GM12878 (cell line): ENCODE measurements at regions not wholly inside any gene's neighbourhood (a gene's known extent, or its start where the extent isn't known, plus 50 kb on each side); places are given as distances from the start of the nearest gene placed in this dataset.

Source experiments
- CHD2 ChIP-seq: IDR thresholded peaks from 2 replicates; pipeline ENCODE4 v1.6.1; 2011; ENCODE audit warnings: low read depth, low read length, improper control_type of control experiment, borderline replicate concordance
- HDAC2 ChIP-seq: fragments of 200-600 bp; sonication (generic); IDR thresholded peaks from 2 replicates; pipeline ENCODE4 v1.6.1; 2017
- HDGF ChIP-seq: fragments of 450-650 bp; IDR thresholded peaks from 2 replicates; pipeline ENCODE4 v1.6.1; 2016; ENCODE audit warnings: antibody characterized with exemption
- IKZF2 ChIP-seq, 2 experiments: fragments of 450-650 bp; IDR thresholded peaks; 2 replicates each; pipeline ENCODE4 v1.6.1; 2017; ENCODE audit warnings: mild to moderate bottlenecking in 2 of 2, moderate library complexity in 2 of 2
- MLLT1 ChIP-seq: fragments of 450-650 bp; IDR thresholded peaks from 2 replicates; pipeline ENCODE4 v1.6.1; 2016; ENCODE audit warnings: mild to moderate bottlenecking
- SMARCA5 ChIP-seq: fragments of 450-650 bp; IDR thresholded peaks from 2 replicates; pipeline ENCODE4 v1.6.1; 2017; ENCODE audit warnings: mild to moderate bottlenecking
- SMC3 ChIP-seq: IDR thresholded peaks from 2 replicates; pipeline ENCODE4 v1.6.1; 2011; ENCODE audit warnings: low read length, improper control_type of control experiment, borderline replicate concordance
- ZBED1 ChIP-seq: IDR thresholded peaks from 2 replicates; pipeline ENCODE4 v1.6.1; 2016; ENCODE audit warnings: borderline replicate concordance
- ZNF217 ChIP-seq: fragments of 450-650 bp; IDR thresholded peaks from 2 replicates; pipeline ENCODE4 v1.6.1; 2017; ENCODE audit warnings: antibody characterized with exemption, mild to moderate bottlenecking
- ZNF384 ChIP-seq: IDR thresholded peaks from 2 replicates; pipeline ENCODE4 v1.6.1; 2012; ENCODE audit warnings: low read depth, mild to moderate bottlenecking, low read length, improper control_type of control experiment, borderline replicate concordance
- TF ChIP-seq, protein P1 (sequence below): fragments of 450-650 bp; IDR thresholded peaks from 2 replicates; pipeline ENCODE4 v1.6.1; 2018; ENCODE audit warnings: borderline replicate concordance, mild to moderate bottlenecking; ENCODE audit not compliant: partially characterized antibody
- TF ChIP-seq, protein P2 (sequence below): fragments of 450-650 bp; IDR thresholded peaks from 2 replicates; pipeline ENCODE4 v1.6.1; 2017; ENCODE audit warnings: mild to moderate bottlenecking, moderate library complexity
- TF ChIP-seq, protein P3 (sequence below): IDR thresholded peaks from 2 replicates; pipeline ENCODE4 v1.6.1; 2011; ENCODE audit warnings: mild to moderate bottlenecking, low read depth, low read length, moderate library complexity; ENCODE audit not compliant: insufficient replicate concordance

- TF ChIP-seq SMARCA5 (peak; percentile 81), ZNF217 (peak; percentile 58; the same call in 1 of the 2 replicates), IKZF2 (IDR thresholded peaks at IDR 0.05) (no peak), CHD2 (no peak), ZNF384 (no peak), MLLT1 (0 out of 2 replicates have a peak, but pooled peaks have one; percentile 26), SMC3 (peak; percentile 70), HDAC2 (no peak), ZBED1 (no peak), HDGF (no peak)
- TF ChIP-seq, protein P1, sequence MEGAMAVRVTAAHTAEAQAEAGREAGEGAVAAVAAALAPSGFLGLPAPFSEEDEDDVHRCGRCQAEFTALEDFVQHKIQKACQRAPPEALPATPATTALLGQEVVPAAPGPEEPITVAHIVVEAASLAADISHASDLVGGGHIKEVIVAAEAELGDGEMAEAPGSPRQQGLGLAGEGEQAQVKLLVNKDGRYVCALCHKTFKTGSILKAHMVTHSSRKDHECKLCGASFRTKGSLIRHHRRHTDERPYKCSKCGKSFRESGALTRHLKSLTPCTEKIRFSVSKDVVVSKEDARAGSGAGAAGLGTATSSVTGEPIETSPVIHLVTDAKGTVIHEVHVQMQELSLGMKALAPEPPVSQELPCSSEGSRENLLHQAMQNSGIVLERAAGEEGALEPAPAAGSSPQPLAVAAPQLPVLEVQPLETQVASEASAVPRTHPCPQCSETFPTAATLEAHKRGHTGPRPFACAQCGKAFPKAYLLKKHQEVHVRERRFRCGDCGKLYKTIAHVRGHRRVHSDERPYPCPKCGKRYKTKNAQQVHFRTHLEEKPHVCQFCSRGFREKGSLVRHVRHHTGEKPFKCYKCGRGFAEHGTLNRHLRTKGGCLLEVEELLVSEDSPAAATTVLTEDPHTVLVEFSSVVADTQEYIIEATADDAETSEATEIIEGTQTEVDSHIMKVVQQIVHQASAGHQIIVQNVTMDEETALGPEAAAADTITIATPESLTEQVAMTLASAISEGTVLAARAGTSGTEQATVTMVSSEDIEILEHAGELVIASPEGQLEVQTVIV: no peak
- TF ChIP-seq, protein P2, sequence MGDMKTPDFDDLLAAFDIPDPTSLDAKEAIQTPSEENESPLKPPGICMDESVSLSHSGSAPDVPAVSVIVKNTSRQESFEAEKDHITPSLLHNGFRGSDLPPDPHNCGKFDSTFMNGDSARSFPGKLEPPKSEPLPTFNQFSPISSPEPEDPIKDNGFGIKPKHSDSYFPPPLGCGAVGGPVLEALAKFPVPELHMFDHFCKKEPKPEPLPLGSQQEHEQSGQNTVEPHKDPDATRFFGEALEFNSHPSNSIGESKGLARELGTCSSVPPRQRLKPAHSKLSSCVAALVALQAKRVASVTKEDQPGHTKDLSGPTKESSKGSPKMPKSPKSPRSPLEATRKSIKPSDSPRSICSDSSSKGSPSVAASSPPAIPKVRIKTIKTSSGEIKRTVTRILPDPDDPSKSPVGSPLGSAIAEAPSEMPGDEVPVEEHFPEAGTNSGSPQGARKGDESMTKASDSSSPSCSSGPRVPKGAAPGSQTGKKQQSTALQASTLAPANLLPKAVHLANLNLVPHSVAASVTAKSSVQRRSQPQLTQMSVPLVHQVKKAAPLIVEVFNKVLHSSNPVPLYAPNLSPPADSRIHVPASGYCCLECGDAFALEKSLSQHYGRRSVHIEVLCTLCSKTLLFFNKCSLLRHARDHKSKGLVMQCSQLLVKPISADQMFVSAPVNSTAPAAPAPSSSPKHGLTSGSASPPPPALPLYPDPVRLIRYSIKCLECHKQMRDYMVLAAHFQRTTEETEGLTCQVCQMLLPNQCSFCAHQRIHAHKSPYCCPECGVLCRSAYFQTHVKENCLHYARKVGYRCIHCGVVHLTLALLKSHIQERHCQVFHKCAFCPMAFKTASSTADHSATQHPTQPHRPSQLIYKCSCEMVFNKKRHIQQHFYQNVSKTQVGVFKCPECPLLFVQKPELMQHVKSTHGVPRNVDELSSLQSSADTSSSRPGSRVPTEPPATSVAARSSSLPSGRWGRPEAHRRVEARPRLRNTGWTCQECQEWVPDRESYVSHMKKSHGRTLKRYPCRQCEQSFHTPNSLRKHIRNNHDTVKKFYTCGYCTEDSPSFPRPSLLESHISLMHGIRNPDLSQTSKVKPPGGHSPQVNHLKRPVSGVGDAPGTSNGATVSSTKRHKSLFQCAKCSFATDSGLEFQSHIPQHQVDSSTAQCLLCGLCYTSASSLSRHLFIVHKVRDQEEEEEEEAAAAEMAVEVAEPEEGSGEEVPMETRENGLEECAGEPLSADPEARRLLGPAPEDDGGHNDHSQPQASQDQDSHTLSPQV: no peak
- TF ChIP-seq, protein P3, sequence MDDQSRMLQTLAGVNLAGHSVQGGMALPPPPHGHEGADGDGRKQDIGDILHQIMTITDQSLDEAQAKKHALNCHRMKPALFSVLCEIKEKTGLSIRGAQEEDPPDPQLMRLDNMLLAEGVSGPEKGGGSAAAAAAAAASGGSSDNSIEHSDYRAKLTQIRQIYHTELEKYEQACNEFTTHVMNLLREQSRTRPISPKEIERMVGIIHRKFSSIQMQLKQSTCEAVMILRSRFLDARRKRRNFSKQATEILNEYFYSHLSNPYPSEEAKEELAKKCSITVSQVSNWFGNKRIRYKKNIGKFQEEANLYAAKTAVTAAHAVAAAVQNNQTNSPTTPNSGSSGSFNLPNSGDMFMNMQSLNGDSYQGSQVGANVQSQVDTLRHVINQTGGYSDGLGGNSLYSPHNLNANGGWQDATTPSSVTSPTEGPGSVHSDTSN: no peak
These were observed 241.4 kb downstream of the IBTK start (continued) for GRCh38 chr6:82006027-82006738.
